GM12891 (cell line): ENCODE measurements at regions not wholly inside any gene's neighbourhood (a gene's known extent, or its start where the extent isn't known, plus 50 kb on each side); places are given as distances from the start of the nearest gene placed in this dataset.

ENCODE experiments used
- DNase-seq: peaks from one replicate; pipeline ENCODE4 v3.0.0; 2011; ENCODE audit warnings: low spot score; ENCODE audit not compliant: insufficient read length
- FAIRE-seq: peaks from 2 replicates; lab custom pipeline; 2011; peaks lifted over from hg19 to GRCh38; lab: Jason Lieb, UNC
- PAX5 ChIP-seq: IDR thresholded peaks from 2 replicates; pipeline ENCODE4 v1.6.1; 2011; ENCODE audit warnings: low read length, moderate library complexity, mild to moderate bottlenecking; ENCODE audit not compliant: insufficient read depth, severe bottlenecking
- POLR2A ChIP-seq: IDR thresholded peaks from 2 replicates; pipeline ENCODE4 v1.6.1; 2011; ENCODE audit warnings: low read depth, low read length, control low read depth
- POLR2AphosphoS5 ChIP-seq: IDR thresholded peaks from 2 replicates; pipeline ENCODE4 v1.6.1; 2011; ENCODE audit warnings: low read depth, low read length, control low read depth
- POU2F2 ChIP-seq: IDR thresholded peaks from 2 replicates; pipeline ENCODE4 v1.6.1; 2011; ENCODE audit warnings: low read depth, mild to moderate bottlenecking, control low read depth, low read length, moderate library complexity
- SPI1 ChIP-seq: IDR thresholded peaks from 2 replicates; pipeline ENCODE4 v1.6.1; 2011; ENCODE audit warnings: low read depth, low read length, control low read depth
- TAF1 ChIP-seq: IDR thresholded peaks from 2 replicates; pipeline ENCODE4 v1.6.1; 2011; ENCODE audit warnings: low read depth, low read length, control low read depth

DNA sequence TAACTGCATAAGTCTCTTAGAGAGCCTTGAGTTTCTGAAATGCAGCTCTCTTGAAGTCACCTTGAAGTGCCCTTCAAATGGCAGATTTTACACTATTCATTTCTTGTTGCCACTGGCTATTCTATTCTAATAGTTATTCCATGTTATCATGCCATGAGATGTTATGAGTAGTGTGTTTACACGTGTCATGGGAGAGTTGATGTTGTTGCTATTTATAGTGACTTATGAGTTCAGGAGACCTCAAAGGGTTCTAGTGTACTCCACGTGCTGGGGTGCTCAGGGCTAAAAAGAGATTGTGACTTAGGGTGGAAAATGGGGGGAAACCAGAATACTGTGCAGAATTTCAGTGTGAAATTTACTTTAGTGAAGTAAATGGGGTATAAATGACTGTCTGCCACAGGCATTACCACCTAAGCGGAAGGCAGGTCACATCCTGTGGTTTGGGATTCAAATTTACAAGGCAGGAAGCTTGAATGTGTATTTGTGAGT lies 77.1 kb upstream of the SLC4A4 start:
- FAIRE-seq (no peak), DNase-seq (no peak)
- TF ChIP-seq PAX5, result no peak
- TF ChIP-seq POU2F2, result no peak
- TF ChIP-seq POLR2AphosphoS5, result no peak
- TF ChIP-seq SPI1, result no peak
- TF ChIP-seq POLR2A, result no peak
- no peak for TF ChIP-seq TAF1

DNA sequence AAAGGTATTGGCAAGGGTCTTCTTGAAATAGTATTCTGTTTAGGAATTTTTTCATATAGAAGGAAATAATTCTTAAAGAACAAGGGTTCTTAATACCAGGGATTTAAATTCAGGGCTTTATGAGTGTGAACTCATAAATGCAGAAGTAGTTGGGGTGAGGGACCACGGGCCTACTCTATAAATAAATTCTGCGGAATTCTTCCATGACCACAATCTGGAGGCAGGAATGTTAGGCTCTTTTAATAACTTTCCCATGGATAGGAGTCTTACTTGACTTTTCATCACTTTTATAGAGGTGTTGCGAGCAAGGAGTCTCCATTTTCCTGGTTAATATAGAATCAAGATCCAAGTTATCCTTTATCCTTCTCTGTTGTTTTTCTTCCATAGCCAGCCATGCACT lies 76.7 kb upstream of the SLC4A4 start:
- FAIRE-seq, result no peak
- TF ChIP-seq POU2F2 (no peak), POLR2AphosphoS5 (no peak), PAX5 (no peak), TAF1 (no peak), SPI1 (no peak), POLR2A (no peak)
- DNase-seq, result no peak

DNA sequence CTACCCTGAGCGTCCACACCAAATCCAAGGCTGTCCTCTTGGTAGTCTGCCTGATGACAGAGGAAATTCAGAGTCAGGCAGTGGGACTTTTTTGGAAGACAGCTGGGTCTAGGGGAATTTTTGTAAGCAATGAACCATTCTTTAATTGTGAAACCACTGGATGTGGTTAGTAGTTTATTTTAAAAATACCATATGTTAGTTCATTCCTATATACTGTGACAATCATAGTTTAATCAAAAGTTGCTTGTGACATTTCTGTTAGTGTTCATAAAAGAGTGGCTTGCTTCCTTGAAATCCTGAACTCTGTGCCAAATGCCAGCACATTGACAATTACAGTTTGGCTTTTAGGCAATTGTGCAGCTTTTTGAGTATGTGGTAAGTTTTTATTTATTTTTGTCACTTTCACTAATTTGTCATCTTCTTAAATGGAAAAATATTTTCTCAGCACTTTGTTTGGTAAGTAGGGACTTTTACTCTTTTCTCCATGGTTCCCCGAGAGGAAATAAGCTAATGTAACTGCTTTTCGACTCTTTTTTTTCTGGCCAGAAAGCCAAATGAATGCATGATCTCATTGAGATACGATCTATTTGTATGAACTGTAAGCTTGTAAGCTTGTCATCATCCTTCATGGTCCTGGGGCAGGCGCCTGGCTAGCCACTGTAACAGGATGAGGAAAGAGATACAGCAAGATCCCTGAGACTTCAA lies 72.6 kb upstream of the SLC4A4 start:
- TF ChIP-seq SPI1 (no peak), PAX5 (no peak)
- peak; percentile 13 for FAIRE-seq
- no peak for DNase-seq

DNA sequence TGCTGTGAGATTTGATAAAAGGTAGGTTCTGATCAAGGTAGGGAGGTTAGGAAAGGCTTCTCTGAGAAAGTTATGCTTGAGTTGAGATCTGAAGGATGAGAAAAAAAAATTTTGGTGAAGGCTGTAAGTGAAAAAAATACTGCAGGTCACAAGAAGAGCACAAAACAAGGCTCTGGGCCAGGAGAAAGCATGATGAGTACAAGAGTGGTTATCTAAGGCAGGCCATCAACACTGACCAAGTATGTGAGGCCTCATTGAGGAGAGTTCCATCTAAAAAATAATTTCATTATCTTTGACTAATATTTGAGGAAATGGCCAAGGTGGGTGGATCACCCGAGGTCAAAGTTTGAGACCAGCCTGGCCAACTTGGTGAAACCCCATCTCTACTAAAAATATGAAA lies 71.6 kb upstream of the SLC4A4 start:
- TF ChIP-seq POLR2AphosphoS5 (no peak), POU2F2 (no peak), POLR2A (no peak), TAF1 (no peak), SPI1 (no peak), PAX5 (no peak)
- FAIRE-seq (no peak), DNase-seq (no peak)

DNA sequence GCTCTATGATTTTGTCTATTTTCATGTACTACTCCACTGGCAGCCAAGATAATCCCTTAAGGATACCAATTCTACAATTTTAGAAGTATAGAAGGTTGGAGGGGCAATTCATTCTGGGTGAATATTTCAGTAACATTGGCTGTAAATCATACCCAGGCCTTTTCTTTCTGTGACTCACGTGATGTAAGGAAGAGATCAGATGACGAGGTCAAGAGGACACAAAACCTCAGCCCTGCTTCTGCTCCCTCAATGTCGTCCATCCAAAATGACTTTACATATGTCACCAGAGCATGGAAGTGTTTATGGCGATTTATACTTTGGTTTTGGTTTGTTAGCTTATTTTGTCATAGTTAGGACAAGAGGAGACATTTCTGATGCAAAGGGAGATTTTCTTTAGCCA lies 70.7 kb upstream of the SLC4A4 start:
- no peak for FAIRE-seq

DNA sequence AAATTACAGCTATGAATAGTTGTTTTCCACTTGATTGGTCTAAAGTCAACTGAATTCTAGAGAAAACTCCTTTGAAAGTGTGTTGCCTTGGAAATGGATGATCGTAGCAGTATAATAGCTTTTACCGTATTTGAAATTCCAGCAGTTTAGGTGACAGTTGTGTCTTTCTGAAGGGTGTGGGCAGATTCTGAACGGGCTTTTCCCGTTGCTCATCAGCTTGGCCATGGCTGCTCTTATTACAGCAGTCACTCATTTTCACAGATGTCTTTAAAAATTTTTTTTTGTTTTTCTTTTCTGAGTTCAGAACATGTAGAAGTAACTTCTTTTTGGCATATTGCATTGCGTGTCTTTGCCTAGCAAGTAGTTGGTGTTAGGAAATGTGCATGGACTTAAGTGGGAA lies 69.6 kb upstream of the SLC4A4 start:
- DNase-seq (no peak), FAIRE-seq (no peak)
- no peak for TF ChIP-seq POLR2A
- no peak for TF ChIP-seq TAF1
- TF ChIP-seq POU2F2, result no peak
- TF ChIP-seq POLR2AphosphoS5, result no peak
- TF ChIP-seq SPI1, result no peak
- no peak for TF ChIP-seq PAX5

More for the DNA sequence above, 70.7 kb upstream of the SLC4A4 start:
- DNase-seq, result no peak
- no peak for TF ChIP-seq POU2F2
- TF ChIP-seq PAX5, result no peak
- TF ChIP-seq POLR2A, result no peak
- no peak for TF ChIP-seq POLR2AphosphoS5
- TF ChIP-seq TAF1, result no peak
- TF ChIP-seq SPI1, result no peak

DNA sequence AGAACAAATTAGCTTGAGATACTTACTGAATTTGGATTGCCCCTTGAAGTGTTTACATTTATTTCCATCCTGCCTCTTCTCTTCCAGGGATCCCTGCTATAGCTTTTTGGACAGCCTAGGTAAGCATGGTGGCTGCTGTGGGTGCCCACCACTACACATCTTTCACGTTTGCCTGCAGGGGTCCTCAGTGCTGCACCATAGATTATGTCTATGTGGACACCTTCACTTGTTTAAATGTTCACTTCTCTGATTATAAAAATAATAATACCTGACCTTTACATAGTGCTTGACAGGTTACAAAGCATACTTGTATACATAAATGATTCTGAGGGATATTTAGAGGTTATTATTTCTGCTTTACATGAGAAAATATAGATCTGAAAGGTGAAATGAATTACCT lies 67.9 kb upstream of the SLC4A4 start:
- no peak for TF ChIP-seq SPI1
- TF ChIP-seq POU2F2, result no peak
- TF ChIP-seq POLR2A, result no peak
- FAIRE-seq (no peak), DNase-seq (no peak)

DNA sequence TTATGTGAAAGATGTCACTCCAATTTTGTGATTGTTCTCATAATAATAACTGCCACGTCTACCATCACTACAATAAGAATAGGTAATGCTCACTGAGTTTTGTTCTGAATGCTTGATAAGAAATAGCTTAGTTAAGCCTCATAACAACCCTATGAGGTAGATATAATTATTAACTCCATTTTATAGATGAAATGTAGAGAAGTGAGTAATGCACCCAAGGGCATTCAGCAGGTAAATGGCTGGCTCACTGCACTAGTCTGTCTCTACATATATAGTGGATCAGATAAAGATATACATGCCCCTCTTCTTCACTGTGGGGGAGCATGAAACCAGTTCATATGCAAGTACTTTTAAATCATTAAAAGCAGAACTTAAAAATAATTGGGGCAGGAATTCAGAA lies 65.8 kb upstream of the SLC4A4 start:
- DNase-seq (no peak), FAIRE-seq (no peak)
- no peak for TF ChIP-seq SPI1
- TF ChIP-seq POLR2AphosphoS5, result no peak
- no peak for TF ChIP-seq POLR2A
- no peak for TF ChIP-seq TAF1
- no peak for TF ChIP-seq POU2F2
- TF ChIP-seq PAX5, result no peak

DNA sequence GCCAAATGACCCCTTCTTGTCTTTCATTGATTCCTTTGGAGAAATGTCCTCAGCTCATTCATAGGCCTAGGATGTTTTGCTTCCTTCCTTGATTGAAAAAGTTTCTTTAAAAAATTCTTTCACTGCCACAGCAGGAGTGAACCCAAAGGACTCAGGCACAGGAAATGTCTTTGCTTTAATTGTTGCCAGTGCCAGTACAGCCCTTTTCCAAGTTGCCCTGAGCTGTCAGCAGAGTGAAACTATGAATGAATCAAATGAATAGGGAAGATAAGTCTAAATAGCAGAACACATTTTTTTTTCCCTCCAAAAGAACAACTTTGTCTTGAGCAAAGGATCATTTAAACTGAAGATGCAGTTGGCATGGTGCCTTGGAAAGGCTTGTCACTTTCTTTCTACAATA lies 63.8 kb upstream of the SLC4A4 start:
- DNase-seq (no peak), FAIRE-seq (no peak)
- no peak for TF ChIP-seq SPI1
- TF ChIP-seq POU2F2, result no peak
- TF ChIP-seq POLR2AphosphoS5, result no peak
- no peak for TF ChIP-seq PAX5
- no peak for TF ChIP-seq POLR2A
- TF ChIP-seq TAF1, result no peak

DNA sequence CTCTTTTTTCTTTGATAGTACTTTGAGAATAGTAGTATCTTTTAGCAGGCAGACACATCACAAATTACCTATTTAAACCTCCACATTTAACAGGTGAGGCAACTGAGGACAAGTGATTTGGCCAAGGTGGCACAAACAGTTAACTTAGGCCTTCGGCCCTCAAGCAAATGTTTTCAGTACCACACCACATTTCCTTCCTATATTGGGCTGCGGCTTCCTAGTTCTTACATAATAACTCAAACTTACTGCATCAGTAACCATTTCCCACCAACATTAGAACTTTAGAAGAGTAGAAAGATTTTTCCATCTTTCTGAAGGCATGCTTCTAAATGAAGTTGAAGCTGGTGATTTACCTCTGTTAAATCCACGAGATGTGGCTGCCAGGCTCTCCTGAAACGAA lies 63.2 kb upstream of the SLC4A4 start:
- TF ChIP-seq POU2F2 (no peak), TAF1 (no peak), POLR2A (no peak), SPI1 (no peak), POLR2AphosphoS5 (no peak), PAX5 (no peak)
- FAIRE-seq, result no peak
- DNase-seq, result no peak

DNA sequence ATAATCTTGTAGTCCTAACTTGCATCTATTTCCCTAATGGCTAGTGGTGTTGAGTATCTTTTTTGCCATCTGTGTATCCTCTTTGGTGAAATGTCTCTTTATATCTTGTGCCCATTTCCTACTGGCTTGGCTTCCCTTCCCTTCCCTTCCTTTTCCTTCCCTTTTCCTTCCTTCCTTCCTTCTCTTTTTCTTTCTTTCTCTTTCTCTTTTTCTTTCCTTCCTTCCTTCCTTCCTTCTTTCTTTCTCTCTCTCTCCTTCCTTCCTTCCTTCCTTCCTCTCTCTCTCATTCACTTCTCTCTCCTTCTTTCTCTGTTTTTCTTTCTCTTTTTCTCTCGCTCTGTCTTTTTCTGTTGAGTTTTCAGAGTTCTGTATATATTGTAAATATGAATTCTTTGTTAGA lies 61.5 kb upstream of the SLC4A4 start:
- FAIRE-seq (no peak), DNase-seq (no peak)
- TF ChIP-seq POLR2A (no peak), SPI1 (no peak), PAX5 (no peak), POU2F2 (no peak), TAF1 (no peak), POLR2AphosphoS5 (no peak)
